Left renal cortex interstitium (tissue), 4 donors: ENCODE measurements at regions not wholly inside any gene's neighbourhood (a gene's known extent, or its start where the extent isn't known, plus 50 kb on each side); places are given as distances from the start of the nearest gene placed in this dataset.

Experiments used
- DNase-seq, 4 donors: peaks; one replicate each; pipeline ENCODE4 v3.0.0-alpha.2; 2013; ENCODE audit warnings: low read depth in 4 of 4, low spot score in 2 of 4, missing footprints in 1 of 4

- DNase-seq = no peak
Observed at GRCh38 chr10:117635826-117636225, 93.3 kb downstream of the EMX2 start.

GRCh38 chr10:117638200-117638599 lies 95.7 kb downstream of the EMX2 start:
- no peak for DNase-seq

- DNase-seq = no peak
Observed at GRCh38 chr10:117638664-117639200, 96.2 kb downstream of the EMX2 start.

DNA sequence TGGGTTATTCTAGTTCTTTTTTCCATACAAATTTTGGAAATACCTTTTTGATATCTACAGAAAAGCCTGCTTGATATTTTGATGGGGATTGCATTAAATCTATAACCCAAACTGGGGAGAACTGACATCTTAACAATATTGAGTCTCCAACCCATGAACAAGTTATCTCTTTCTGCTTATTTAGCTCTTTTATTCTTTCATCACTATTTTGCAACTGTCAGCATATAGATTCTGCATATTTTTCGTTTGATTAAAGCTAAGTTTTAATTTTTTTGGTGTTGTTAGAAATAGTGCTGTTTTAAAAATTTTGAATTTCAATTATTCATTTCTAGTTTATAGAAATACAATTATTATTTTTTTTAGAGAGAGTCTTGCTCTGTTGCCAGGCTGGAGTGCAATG lies 97.9 kb downstream of the EMX2 start:
- DNase-seq = no peak

- DNase-seq = no peak
Observed at GRCh38 chr10:117646718-117647117, 104.2 kb downstream of the EMX2 start.

GRCh38 chr10:117647306-117647705 lies 104.8 kb downstream of the EMX2 start:
- DNase-seq = no peak

GRCh38 chr10:117651121-117651520 lies 108.6 kb downstream of the EMX2 start:
- DNase-seq = no peak

- DNase-seq = no peak
Observed at GRCh38 chr10:117652228-117653169, 110.0 kb downstream of the EMX2 start.

DNA sequence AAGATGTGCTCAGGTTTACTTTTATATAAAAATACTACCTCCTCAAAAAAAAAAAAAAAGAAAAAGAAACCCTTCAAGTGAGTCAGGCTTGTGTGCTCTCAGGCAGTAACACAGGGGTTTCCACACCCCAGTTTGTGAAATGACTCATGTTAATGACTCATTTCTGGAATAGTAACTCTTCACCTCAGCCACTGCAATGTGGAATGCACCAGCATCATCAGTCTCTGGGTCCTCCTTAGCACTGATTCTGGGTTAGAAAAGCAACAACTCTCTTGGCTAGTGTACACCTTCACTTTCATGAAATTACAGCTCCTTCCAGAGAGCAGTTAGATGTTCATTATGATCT lies 110.6 kb downstream of the EMX2 start:
- DNase-seq = no peak

DNA sequence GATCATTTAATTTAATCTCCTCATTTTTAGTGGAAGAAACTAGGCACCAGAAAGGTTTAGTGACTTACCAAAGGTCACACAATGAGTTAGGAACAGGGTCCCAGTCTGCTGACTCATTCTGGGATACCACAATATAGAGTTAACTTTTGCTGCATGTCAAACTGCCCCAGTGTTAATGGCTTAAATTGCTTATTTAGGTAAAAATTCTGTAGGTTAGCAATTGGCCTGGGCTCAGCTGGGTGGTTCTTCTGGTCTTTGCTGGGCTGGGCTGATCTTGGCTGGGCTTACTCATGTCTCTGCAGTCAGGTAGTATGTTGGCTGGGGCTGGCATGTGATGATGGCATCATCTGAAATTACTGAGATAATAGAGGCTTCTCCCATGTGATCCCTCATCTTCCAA lies 111.6 kb downstream of the EMX2 start:
- DNase-seq = no peak

DNA sequence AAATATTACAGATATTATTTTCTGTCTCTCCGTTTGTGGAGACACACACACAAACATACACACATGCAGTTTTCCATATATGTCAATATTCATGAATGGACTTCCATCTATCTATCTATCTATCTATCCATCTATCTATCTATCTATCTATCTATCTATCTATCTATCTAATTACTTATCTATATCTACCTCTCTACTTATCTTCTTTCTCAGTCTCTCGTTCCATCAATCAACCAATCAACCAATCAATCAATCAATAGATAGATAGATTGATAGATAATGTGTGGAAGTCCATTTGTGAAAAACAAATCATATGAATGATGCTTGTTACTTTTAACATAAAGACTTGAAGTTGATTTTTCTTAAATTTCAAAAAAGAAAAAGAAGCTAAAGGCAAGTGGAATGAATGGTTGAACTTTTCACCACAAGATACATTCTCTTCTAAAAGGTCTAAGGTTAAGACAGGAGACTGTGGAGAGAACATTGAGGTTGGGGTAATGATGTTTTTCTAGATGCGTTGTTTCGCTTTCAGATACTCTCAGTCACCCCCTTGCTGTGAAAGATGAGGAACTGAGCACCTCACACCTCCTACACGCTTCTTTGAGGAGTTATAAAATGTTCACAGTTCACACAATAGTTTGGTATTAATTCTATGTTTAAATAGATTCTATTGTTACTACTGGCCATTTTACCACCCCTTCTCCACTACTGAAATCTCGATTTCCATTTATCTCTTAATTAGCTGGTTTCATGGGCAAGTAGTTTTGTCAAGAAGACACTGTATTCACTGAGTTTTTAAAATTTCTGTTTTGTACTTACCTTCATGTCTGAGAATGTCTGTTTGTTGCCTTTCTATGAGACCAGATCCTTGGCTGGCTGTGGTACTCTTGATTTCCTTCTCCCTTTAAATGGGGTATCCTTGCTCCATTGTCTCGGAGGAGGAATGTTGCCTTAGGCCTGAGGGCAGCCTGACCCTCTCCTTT lies 114.1 kb downstream of the EMX2 start:
- no peak for DNase-seq

DNA sequence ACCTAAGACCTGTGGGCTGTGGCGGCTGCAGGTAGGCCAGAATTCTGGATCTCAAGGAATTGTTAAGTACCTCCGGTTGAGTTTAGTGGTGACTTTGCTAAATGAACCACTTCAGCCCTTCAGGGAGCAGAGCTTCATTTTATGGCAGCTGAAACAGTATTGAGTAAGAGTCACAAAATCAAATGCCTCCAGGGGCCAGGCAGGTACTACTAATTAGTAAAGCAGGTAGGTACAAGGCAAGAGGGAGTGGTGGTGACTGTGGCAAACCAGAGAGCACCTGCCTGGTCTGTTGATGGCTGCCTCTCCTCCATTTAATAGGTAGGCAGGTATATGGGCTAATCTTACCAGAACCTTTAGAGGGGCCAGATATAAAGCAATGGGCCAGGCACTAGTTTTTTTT lies 118.8 kb downstream of the EMX2 start:
- DNase-seq = no peak

DNA sequence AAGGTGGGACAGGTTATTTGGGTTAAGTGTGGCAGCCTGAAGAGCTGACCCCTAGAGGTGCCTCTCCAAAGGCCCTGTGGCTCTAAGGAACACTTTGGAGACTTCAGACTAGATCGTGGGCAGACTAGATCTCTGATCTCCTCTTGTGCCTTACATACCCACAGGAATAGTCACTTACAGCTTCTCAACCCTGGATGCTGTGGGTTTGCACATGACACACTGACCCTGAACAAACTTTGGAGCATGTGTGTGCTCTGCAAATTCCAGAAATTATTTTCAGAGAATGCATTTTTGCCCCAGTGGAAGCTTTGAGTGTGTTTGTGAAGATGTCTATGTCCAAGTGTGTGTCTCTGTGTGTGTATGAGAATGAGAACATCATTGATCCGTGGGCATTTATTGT lies 119.6 kb downstream of the EMX2 start:
- DNase-seq = no peak

GRCh38 chr10:117662751-117663540 lies 120.4 kb downstream of the EMX2 start:
- DNase-seq = no peak

DNA sequence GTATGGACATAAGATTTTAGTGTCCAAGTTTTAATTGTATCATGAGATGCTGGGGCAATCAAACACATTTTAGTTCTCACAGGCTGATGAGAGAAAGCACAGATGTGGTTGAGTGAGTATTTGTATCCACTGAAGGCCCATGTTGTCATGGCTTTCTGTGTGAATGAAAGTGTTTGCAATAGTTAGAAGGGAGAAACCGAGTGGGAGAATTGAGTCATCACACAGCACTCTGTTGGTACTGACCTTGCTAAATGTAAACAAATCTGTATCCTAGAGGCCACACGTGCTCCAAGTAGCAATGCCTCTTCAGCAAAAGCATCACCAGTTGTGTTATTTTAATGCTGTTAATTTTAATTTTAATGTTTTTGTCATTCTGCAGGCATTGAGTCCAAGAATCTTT lies 121.2 kb downstream of the EMX2 start:
- DNase-seq = no peak

GRCh38 chr10:117664288-117664687 lies 121.7 kb downstream of the EMX2 start:
- DNase-seq = no peak

GRCh38 chr10:117666166-117666565 lies 123.6 kb downstream of the EMX2 start:
- DNase-seq = no peak

DNA sequence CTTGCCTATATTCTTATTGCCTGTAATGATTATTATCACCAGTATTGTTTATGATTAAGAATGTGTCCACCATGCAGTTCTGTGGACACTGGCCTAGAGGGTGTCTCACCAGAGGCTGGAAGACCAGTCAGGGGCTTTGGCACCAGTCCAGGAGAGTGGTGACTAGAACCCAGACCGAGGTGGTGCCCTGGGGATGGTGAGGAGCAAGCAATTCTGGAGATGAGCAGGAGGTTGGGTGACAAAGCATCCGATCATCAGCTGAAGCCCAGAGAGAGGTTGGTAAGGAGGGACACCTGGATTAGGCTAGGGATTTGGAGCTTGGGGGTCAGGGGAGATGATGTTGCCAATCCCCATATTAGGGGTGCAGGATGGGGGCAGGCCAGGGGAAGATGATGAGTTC lies 124.4 kb downstream of the EMX2 start:
- no peak for DNase-seq

DNA sequence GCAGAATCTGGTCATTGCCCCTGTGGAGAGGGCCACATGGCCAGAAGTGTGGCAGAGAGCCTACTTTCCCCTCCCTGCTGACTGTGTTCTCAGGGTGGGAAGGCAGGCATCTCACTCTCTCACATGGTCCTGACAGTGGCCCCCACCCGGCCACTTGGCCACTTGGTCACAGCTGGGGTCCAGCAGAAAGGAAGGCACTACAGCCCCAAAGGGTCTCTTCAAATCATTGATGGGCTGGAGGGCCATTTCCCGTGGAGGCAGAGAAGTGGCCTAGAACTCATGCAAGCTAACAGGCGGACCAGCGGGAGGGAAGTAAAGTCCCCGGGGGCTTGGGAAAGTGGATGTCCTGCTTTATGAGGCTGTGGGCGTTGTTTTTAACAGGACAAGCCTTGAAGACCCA lies 125.3 kb downstream of the EMX2 start:
- no peak for DNase-seq

DNA sequence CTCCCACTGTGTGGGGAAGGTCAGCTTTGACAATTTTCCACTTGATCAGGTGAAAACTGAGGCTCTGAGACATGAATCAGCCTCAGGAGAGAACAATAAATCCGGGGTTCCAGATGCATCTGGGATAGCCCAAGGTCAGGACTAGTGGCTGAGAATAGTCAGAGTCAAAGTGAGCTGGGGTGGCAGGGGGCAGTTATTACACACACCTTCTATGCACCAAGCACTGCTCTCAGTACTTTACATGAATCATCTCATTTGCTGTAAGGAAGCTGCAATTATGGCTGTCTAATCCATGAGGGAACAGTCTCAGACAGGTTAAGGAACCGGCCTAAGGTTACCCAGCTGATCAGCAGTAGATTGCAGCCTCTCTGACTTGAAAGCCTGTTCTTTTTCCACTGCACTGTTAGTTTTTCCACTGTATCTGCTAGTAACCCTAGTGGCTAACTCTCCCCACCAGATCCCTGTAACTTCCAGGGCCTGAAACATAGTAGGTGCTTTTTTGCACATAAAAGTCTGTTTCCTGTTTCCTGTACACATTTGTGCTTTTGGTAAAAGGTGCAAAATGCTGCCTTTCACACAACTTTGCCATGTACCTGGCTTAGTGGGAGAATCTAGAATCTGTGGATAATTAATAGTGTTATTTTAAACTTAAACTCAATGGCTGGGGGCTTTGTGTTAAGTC lies 125.9 kb downstream of the EMX2 start:
- no peak for DNase-seq
